Activated CD4-positive, alpha-beta memory T cell treated with anti-CD3 and anti-CD28 coated beads for 36 hours (primary cell): ENCODE measurements at regions not wholly inside any gene's neighbourhood (a gene's known extent, or its start where the extent isn't known, plus 50 kb on each side); places are given as distances from the start of the nearest gene placed in this dataset.

Experiments used
- CTCF ChIA-PET: fragments of 350-600 bp; sonication (Branson Sonifier 250); formaldehyde crosslinking; loops from one replicate; lab custom pipeline; 2021; ENCODE audit warnings: antibody characterized with exemption, inconsistent platforms; lab: Charles Lee
- POLR2A ChIA-PET: fragments of 350-600 bp; sonication (Branson Sonifier 250); formaldehyde crosslinking; loops from one replicate; lab custom pipeline; 2021; ENCODE audit warnings: antibody characterized with exemption; lab: Charles Lee
- DNase-seq: peaks from one replicate; pipeline ENCODE4 v3.0.0-alpha.2; 2020
- H3K27ac Mint-ChIP-seq: one replicate; pipeline ENCODE4 v1.8.0; 2021; ENCODE audit warnings: mixed read lengths
- H3K27me3 Mint-ChIP-seq: one replicate; pipeline ENCODE4 v1.8.0; 2021; ENCODE audit warnings: mixed read lengths
- H3K36me3 Mint-ChIP-seq: one replicate; pipeline ENCODE4 v1.8.0; 2021; ENCODE audit warnings: mixed read lengths
- H3K4me1 Mint-ChIP-seq: one replicate; pipeline ENCODE4 v1.8.0; 2021; ENCODE audit warnings: low read depth, mixed read lengths
- H3K4me3 Mint-ChIP-seq: one replicate; pipeline ENCODE4 v1.8.0; 2021; ENCODE audit warnings: mild to moderate bottlenecking, mixed read lengths
- H3K9me3 Mint-ChIP-seq: one replicate; pipeline ENCODE4 v1.8.0; 2021; ENCODE audit warnings: mixed read lengths
- intact Hi-C: fragments of 100-400 bp; cut with micrococcal nuclease; formaldehyde crosslinking; loops from one replicate; pipeline ENCODE4 v1.15.1; 2023

DNA sequence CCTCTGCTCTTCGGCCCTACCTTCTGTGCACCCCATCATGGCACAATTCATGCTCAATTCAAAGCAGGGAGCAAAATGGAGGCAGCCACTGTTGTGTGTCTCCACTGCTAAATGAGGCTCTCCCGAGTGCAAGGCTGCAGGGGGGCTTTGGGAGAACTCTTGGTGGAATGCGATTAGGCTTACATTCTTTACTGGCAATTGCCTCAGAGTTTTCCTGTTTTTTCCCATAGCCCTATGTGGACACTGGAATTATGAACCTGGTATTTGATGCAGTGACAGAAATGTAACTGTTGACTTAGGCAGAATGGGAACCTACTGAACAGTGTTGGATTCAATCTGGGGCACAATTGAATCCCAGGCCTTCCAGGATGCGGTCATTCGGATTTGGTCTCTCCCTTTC, 187.9 kb upstream of the GMDS start:
- CTCF ChIA-PET, result interaction anchor here (1.1 kb wide), 1 partner anchor 10 kb away, joined by 4 read pairs; no protein-coding TSS in a partner anchor

DNA sequence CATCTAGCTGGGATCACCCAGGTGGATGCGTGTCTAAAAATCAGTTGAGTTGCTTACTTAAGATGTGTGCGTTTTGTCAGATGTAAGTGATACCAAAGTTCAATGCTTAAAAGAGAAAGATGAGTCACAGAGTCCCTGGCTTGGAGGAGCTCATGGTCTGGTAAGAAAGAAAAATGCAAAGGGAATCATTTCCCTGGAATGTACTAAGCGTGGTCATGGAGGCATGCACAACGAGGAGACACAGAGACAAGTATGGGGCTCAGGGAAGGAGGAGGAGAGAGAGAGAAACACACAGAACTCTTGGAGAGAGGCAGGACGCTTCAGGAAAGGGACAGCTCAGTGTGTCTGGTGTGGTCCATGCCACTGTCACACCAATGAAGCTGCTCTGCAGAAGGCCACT, 186.9 kb upstream of the GMDS start:
- H3K4me1 Mint-ChIP-seq, result no peaks in the 10 kb centered on the region
- H3K36me3 Mint-ChIP-seq, result no peaks in the 10 kb centered on the region
- no peaks in the 10 kb centered on the region for H3K9me3 Mint-ChIP-seq
- ChIA-PET POLR2A (no interaction called here), CTCF (interaction anchor here (1.0 kb wide), 1 partner anchor 202 kb away, joined by 4 read pairs; no protein-coding TSS in a partner anchor)
- no peak for DNase-seq
- intact Hi-C loops, result no loop called here
- H3K4me3 Mint-ChIP-seq, result no peak overlapping the region
- no peak overlapping the region for H3K27ac Mint-ChIP-seq
- H3K27me3 Mint-ChIP-seq, result no peaks in the 10 kb centered on the region

More for the DNA sequence above, 187.9 kb upstream of the GMDS start:
- Mint-ChIP-seq H3K27ac (no peak overlapping the region), H3K9me3 (no peaks in the 10 kb centered on the region), H3K4me1 (no peaks in the 10 kb centered on the region), H3K4me3 (no peak overlapping the region), H3K36me3 (no peaks in the 10 kb centered on the region), H3K27me3 (peaks cover 2% of the 10 kb centered on the region)
- intact Hi-C loops, result no loop called here
- POLR2A ChIA-PET, result no interaction called here
- no peak for DNase-seq

DNA sequence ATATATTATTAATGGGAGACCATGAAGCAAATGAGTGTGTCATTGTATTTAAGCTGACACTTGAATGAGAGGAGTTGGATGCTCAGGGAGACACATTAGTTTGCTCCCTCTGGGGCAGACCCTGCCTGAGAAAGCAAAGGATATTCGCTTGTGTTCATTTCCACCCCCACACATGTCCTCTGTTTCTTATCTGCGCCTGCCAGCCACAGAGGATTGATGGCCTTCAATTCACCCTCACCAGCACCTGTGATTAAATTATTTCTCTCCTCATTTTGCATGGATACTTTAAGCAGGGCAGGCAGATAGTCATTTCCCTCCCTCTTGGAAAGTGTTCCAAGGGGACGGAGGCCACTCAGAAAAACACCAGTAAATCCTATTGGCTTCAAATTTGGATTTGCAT, 185.2 kb upstream of the GMDS start:
- ChIA-PET CTCF (no interaction called here), POLR2A (no interaction called here)
- Mint-ChIP-seq H3K9me3 (no peaks in the 10 kb centered on the region), H3K36me3 (no peaks in the 10 kb centered on the region), H3K4me1 (no peaks in the 10 kb centered on the region), H3K27me3 (no peaks in the 10 kb centered on the region), H3K4me3 (no peak overlapping the region), H3K27ac (no peak overlapping the region)
- DNase-seq, result no peak
- intact Hi-C loops, result no loop called here

DNA sequence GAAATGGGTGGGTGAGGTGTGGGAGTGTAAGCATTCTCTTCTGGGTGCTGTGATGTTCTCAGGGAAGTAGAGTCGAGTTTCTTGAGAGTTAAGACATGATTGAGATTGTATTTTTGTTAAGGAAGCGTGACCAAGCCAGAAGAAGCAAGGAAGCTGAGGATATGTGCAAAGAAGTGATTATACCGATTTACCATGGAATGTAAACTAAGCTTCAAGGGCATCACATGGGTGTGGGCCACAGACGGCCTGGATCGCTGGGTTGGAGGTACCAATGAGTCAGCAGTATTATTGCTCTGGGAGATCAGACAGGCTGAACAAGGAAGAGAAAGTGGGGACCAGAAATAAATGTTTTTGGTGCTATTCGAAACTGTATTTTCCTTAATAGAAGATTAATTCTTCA, 184.1 kb upstream of the GMDS start:
- intact Hi-C loops, result no loop called here
- Mint-ChIP-seq H3K4me3 (no peak overlapping the region), H3K27ac (no peak overlapping the region), H3K27me3 (no peaks in the 10 kb centered on the region), H3K9me3 (no peaks in the 10 kb centered on the region), H3K4me1 (no peaks in the 10 kb centered on the region), H3K36me3 (peaks cover 3% of the 10 kb centered on the region)
- ChIA-PET POLR2A (no interaction called here), CTCF (no interaction called here)
- no peak for DNase-seq

DNA sequence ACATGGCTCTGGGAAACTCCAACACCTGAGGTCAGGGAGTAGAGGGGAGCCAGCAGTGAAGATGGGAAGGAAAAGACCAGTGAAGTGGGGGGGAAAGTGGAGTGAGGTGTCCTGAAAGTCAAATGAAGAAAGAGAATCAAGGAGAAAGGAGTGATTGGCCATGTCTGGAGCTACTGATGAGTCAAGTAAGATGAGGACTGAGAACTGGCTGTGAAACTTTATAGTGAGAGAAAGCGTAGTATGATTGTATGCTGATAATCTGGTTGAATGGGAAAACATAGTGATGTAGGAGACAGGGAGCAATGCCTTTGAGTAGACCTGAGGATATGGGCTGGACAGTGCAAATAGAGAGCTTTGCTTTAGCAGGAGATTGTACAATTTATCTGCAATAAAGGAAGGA, 183.6 kb upstream of the GMDS start:
- no peaks in the 10 kb centered on the region for H3K9me3 Mint-ChIP-seq
- ChIA-PET CTCF (no interaction called here), POLR2A (no interaction called here)
- no peak for DNase-seq
- intact Hi-C loops, result no loop called here
- peaks cover 3% of the 10 kb centered on the region for H3K36me3 Mint-ChIP-seq
- H3K27me3 Mint-ChIP-seq, result no peaks in the 10 kb centered on the region
- H3K27ac Mint-ChIP-seq, result no peak overlapping the region
- H3K4me1 Mint-ChIP-seq, result no peaks in the 10 kb centered on the region
- no peak overlapping the region for H3K4me3 Mint-ChIP-seq

DNA sequence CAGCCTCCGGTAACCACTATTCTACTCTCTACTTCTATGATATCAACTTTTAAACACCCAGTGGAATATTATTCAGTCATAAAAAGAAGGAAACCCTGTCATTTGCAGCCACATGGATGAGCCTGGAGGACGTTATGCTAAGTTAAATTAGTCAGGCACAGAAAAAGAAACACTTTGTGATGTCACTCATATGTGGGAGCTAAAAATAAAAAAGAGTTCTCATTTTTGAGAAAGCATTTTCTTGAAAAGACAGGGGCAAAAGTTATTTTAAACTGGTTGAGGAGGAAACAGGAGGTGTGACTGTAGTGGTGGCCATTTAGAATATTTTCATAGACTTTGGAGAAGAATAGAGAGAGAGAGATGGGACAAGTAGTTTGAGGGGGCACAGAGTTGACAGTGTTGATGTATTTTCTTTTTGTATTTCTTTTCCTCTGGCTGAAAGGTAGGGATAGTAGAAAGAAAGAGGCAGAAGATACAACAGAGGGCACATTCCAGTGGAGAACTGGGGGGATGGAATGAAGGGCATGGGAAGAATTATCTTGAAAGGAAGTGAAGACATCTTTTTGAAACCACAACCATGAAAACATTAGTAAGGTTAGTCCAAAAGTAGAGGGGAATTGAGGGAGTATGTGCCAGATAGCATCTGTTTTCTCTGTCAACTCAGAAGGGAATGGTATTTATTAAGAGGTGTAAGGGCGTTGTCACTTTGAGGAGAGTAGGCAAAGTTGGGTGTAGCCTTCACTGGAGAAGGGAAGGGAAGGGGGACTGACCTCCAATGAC, 181.3 kb upstream of the GMDS start:
- POLR2A ChIA-PET, result no interaction called here
- Mint-ChIP-seq H3K27ac (no peak overlapping the region), H3K4me1 (no peaks in the 10 kb centered on the region), H3K4me3 (no peak overlapping the region), H3K9me3 (no peaks in the 10 kb centered on the region), H3K27me3 (no peaks in the 10 kb centered on the region), H3K36me3 (peaks cover 3% of the 10 kb centered on the region)
- CTCF ChIA-PET, result no interaction called here
- intact Hi-C loops, result no loop called here
- no peak for DNase-seq

DNA sequence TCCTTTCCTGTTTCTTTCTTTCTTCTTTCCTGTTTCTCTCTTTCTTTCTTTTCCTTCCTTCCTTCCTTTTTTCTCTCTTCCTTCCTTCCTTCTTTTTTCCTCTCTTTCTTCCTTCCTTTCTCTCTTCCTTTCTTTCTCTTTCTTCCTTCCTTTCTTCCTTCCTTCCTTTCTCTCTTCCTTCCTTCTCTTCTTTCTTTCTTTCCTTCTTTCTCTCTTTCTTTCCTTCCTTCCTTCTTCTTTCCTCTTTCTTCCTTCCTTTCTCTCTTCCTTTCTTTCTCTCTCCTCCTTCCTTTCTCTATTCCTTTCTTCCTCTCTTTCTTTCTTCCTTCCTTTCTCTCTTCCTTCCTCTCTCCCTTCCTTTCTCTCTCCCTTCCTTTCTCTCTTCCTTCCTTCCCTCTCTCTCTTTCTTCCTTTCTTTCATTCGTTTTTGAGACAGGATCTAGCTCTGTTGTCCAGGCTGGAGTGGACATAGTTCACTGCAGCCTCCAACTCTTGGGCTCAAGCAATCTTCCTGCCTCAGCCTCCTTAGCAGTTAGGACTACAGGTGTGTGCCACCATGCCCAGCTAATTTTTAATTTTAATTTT, 170.8 kb upstream of the GMDS start:
- Mint-ChIP-seq H3K27me3 (no peaks in the 10 kb centered on the region), H3K36me3 (no peaks in the 10 kb centered on the region), H3K4me1 (no peaks in the 10 kb centered on the region), H3K9me3 (no peaks in the 10 kb centered on the region), H3K27ac (no peak overlapping the region), H3K4me3 (no peak overlapping the region)
- ChIA-PET POLR2A (no interaction called here), CTCF (no interaction called here)
- no peak for DNase-seq
- intact Hi-C loops, result no loop called here

DNA sequence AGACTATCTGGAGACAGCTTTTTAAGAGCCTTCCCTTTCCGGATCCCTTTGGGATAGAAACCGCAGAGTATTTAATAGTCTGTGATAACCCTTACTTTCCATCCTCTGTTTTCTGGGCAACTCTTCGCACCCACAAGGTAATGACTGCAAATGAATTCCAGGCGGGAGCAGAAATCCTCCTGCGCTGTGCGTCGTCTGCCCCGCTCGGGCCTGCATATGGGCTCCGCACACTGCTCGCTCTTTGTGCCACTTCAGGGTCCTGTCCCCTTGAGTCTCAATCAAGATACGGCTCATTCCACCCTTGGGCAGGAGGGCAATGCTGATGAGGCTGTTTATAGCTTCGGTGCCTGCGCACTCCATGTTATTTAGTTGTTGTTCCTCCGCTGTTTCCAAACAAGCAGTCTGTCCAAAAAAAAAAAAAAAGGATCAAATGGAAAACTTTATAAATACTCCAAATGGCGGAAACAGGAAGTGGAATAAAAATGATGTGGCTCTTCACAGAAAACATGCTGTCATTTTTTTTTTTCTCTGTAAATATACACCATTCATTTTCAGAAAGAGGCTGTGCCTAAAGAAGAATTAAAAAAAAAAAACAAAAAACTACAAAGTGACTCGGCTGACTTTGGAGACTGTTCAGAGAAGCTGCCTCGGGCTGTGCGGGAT, 169.6 kb upstream of the GMDS start:
- intact Hi-C loops, result no loop called here
- Mint-ChIP-seq H3K9me3 (no peaks in the 10 kb centered on the region), H3K4me3 (no peak overlapping the region), H3K4me1 (no peaks in the 10 kb centered on the region), H3K27ac (no peak overlapping the region), H3K27me3 (no peaks in the 10 kb centered on the region), H3K36me3 (no peaks in the 10 kb centered on the region)
- DNase-seq, result no peak
- ChIA-PET POLR2A (no interaction called here), CTCF (interaction anchor here (0.9 to 1.4 kb wide), 2 partner anchors 61 to 219 kb away, joined by 3 read pairs; no protein-coding TSS in a partner anchor)

DNA sequence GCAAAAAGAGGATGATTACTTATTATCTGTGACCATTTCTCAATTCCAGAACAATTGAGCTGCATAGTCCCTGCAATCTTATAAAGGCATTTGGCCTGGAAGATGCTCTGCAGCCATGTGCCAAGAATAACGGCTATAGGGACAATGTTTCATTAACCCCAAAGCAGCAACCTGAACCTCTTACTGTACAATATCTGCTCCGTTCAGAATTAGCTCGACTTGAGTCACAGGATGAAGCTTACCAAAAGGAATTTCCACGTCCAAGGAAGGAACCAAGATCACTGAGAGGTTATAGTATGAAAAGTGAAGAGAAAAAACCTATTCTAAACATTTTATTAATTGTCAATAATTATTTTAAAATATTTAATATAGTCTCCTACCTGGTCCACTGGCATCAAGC, 167.3 kb upstream of the GMDS start:
- no peaks in the 10 kb centered on the region for H3K36me3 Mint-ChIP-seq
- H3K27me3 Mint-ChIP-seq, result no peaks in the 10 kb centered on the region
- ChIA-PET POLR2A (no interaction called here), CTCF (interaction anchor here (1.1 kb wide), 1 partner anchor 222 kb away, joined by 3 read pairs; no protein-coding TSS in a partner anchor)
- no peak overlapping the region for H3K4me3 Mint-ChIP-seq
- H3K9me3 Mint-ChIP-seq, result no peaks in the 10 kb centered on the region
- H3K27ac Mint-ChIP-seq, result no peak overlapping the region
- intact Hi-C loops, result no loop called here
- H3K4me1 Mint-ChIP-seq, result no peaks in the 10 kb centered on the region
- no peak for DNase-seq

DNA sequence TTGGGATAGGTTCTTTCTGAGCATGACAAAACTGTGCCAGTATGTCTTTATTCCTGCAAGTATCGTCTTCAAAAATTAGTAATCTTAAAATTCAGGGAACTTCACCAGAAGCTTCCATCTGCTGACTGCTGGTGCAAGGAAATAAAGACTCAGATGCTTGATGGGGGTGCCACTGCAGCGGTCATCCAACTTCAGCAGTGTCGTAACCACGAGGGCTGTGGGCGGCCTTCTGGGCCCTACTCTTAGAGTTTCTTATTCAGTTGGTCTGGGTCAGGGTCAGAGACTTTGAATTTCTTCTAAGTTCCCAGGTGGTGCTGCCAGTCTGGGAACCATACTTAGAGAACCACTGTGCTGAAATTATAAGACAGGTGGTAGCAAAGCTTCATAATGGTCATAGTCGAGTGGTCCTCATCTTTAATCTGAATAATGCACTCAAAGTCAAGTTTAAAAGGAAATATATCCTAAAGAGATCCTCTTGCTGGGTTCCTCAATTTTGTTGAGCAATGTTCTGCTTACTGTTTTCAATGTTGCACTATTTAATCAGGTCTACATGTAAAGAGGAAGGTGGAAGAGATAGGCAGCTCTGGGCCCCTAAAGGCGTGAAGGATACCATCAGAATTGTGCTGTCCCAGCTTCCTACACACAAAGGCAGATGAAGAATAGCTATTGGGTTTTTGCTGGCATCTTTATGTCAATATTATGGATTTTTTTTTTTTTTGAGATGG, 165.4 kb upstream of the GMDS start:
- Mint-ChIP-seq H3K27ac (no peak overlapping the region), H3K9me3 (no peaks in the 10 kb centered on the region), H3K4me1 (no peaks in the 10 kb centered on the region), H3K4me3 (no peak overlapping the region), H3K27me3 (no peaks in the 10 kb centered on the region), H3K36me3 (no peaks in the 10 kb centered on the region)
- DNase-seq, result no peak
- CTCF ChIA-PET, result no interaction called here
- POLR2A ChIA-PET, result no interaction called here
- intact Hi-C loops, result no loop called here

DNA sequence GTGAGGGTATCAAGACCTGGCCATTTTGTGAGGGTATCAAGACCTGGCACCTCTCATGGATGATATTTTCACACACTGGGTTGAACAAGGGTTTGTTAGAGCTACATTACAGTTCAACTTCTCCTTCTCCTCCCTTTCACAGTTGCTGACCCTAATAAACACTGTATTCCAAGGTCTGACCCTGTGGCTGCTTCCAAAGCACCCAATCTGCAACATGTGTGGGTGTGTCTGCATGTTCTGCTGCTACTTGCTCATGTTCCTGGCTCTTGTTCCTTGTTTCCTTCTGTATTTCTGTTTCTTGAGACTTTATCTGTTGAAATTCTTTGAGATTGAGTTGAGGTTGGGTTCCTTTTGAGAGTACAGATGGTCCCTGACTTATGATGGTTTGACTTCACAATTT, 162.1 kb upstream of the GMDS start:
- intact Hi-C loops, result no loop called here
- no peak overlapping the region for H3K4me3 Mint-ChIP-seq
- CTCF ChIA-PET, result no interaction called here
- H3K27me3 Mint-ChIP-seq, result no peaks in the 10 kb centered on the region
- no peak overlapping the region for H3K27ac Mint-ChIP-seq
- POLR2A ChIA-PET, result no interaction called here
- no peaks in the 10 kb centered on the region for H3K9me3 Mint-ChIP-seq
- no peaks in the 10 kb centered on the region for H3K36me3 Mint-ChIP-seq
- no peaks in the 10 kb centered on the region for H3K4me1 Mint-ChIP-seq
- no peak for DNase-seq

DNA sequence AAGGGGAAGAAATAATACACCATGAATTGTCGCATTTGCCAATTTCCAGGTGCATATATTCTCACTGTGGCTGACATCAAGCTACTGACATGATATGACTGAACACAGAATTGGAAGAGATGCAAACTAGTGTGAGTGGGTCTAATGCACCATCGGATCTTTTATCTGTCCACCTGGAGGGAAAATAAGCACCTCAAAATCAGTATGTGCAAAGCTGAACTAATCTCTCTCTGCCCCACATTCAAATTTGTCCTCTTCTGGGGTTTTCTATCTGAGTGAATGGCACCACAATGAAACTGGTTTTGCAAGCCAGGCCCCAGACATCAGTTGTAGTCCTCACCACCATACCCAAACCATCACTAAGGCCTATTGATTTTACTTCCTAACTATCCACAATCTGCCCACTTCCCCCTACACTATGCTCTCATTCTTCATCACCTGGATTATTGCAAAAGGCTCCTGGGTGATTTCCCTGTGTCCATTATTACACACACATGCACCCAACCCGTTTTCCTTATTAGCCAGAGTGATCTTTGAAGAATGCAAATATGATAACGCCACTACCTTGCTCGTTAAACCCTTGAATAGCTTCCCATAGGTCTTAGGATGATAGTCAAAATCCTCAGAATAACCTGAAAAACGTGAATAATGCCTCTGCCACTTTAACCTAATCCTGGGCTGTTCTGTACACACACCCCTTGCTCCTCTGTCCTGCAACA, 159.0 kb upstream of the GMDS start:
- Mint-ChIP-seq H3K36me3 (peaks cover 5% of the 10 kb centered on the region), H3K4me1 (no peaks in the 10 kb centered on the region), H3K27ac (no peak overlapping the region), H3K9me3 (no peaks in the 10 kb centered on the region), H3K4me3 (no peak overlapping the region), H3K27me3 (no peaks in the 10 kb centered on the region)
- intact Hi-C loops, result no loop called here
- DNase-seq, result no peak
- ChIA-PET POLR2A (no interaction called here), CTCF (no interaction called here)
